8988T (cell line): ENCODE measurements at regions not wholly inside any gene's neighbourhood (a gene's known extent, or its start where the extent isn't known, plus 50 kb on each side); places are given as distances from the start of the nearest gene placed in this dataset.
"Not testable (repeated sequence)": the region's sequence is repeated elsewhere in the genome, so short reads cannot be mapped to it uniquely, and the experiment has no call there.

Experiments
- DNase-seq: peaks from one replicate; pipeline ENCODE4 v3.0.0; 2011

GRCh38 chr5:28329176-28329575 lies 1290.8 kb upstream of the CDH9 start:
- DNase-seq = no peak

- no peak for DNase-seq
Observed at GRCh38 chr5:28328681-28329080, 1290.3 kb upstream of the CDH9 start.

- no peak for DNase-seq
Observed at GRCh38 chr5:28324174-28324573, 1285.8 kb upstream of the CDH9 start.

- no peak for DNase-seq
Observed at GRCh38 chr5:28313953-28314352, 1275.6 kb upstream of the CDH9 start.

- no peak for DNase-seq
Observed at GRCh38 chr5:28313321-28313951, 1275.0 kb upstream of the CDH9 start.

GRCh38 chr5:28310696-28311095 lies 1272.3 kb upstream of the CDH9 start:
- no peak for DNase-seq

- DNase-seq = no peak
Observed at GRCh38 chr5:28305891-28306290, 1267.5 kb upstream of the CDH9 start.

GRCh38 chr5:28301712-28302111 lies 1263.3 kb upstream of the CDH9 start:
- DNase-seq = no peak

GRCh38 chr5:28296254-28297013 lies 1258.0 kb upstream of the CDH9 start:
- DNase-seq = no peak

GRCh38 chr5:28287021-28287420 lies 1248.6 kb upstream of the CDH9 start:
- DNase-seq = not testable (repeated sequence)

GRCh38 chr5:28286566-28286965 lies 1248.2 kb upstream of the CDH9 start:
- no peak for DNase-seq

- no peak for DNase-seq
Observed at GRCh38 chr5:28284788-28285187, 1246.4 kb upstream of the CDH9 start.

GRCh38 chr5:28281351-28281750 lies 1243.0 kb upstream of the CDH9 start:
- DNase-seq = no peak

GRCh38 chr5:28275931-28276330 lies 1237.5 kb upstream of the CDH9 start:
- DNase-seq = no peak

GRCh38 chr5:28269978-28270377 lies 1231.6 kb upstream of the CDH9 start:
- DNase-seq = no peak

- DNase-seq = no peak
Observed at GRCh38 chr5:28265877-28266276, 1227.5 kb upstream of the CDH9 start.

- no peak for DNase-seq
Observed at GRCh38 chr5:28254846-28255245, 1216.5 kb upstream of the CDH9 start.

GRCh38 chr5:28253431-28253830 lies 1215.0 kb upstream of the CDH9 start:
- DNase-seq = no peak

GRCh38 chr5:28249771-28250415 lies 1211.5 kb upstream of the CDH9 start:
- DNase-seq = no peak

GRCh38 chr5:28234356-28234968 lies 1196.1 kb upstream of the CDH9 start:
- DNase-seq = no peak

- DNase-seq = no peak
Observed at GRCh38 chr5:28226407-28226806, 1188.0 kb upstream of the CDH9 start.

- DNase-seq = no peak
Observed at GRCh38 chr5:28219539-28219938, 1181.2 kb upstream of the CDH9 start.

GRCh38 chr5:28217695-28218094 lies 1179.3 kb upstream of the CDH9 start:
- DNase-seq = no peak

GRCh38 chr5:28216939-28217360 lies 1178.6 kb upstream of the CDH9 start:
- DNase-seq = no peak
